GM18507 (cell line): ENCODE measurements at regions not wholly inside any gene's neighbourhood (a gene's known extent, or its start where the extent isn't known, plus 50 kb on each side); places are given as distances from the start of the nearest gene placed in this dataset.
"Not testable (repeated sequence)": the region's sequence is repeated elsewhere in the genome, so short reads cannot be mapped to it uniquely, and the experiment has no call there.

Source experiments
- DNase-seq: peaks from one replicate; pipeline ENCODE4 v3.0.0; 2011; ENCODE audit warnings: low read depth; ENCODE audit not compliant: insufficient read length; ENCODE audit errors: extremely low spot score
- FAIRE-seq: peaks from 2 replicates; lab custom pipeline; 2011; peaks lifted over from hg19 to GRCh38; lab: Jason Lieb, UNC

DNA sequence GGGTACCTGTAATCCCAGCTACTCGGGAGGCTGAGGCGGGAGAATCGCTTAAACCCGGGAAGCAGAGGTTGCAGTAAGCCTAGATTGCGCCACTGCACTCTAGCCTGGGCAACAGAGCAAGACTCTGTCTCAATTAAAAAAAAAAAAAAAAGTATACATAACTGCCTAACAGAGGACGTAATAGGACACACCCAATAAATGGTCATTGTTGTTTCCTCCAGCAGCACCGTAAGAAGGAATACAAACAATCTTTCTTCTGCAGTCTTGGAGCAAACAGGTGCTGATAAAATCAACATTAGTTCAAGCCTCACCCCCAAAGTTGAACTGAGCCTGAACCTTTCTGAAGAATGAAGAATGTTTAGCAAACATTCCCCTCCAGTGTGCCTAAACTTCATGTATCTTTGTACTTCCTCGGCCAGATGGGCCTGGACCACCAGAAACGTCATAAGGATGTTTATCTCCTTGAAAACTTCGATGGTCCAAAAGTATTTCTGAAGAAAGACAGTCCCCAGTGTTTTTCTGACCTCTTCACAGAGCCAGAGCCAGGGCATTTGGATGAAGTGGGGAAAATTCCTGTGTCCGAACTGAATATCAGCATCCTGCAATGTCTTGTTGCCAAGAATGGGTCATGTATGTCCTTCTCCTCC, 136.8 kb upstream of the F3 start:
- FAIRE-seq (no peak), DNase-seq (no peak)

- FAIRE-seq (no peak), DNase-seq (no peak)
These were observed 136.2 kb upstream of the F3 start for GRCh38 chr1:94677714-94678113.

- DNase-seq (no peak), FAIRE-seq (no peak)
These were observed 135.5 kb upstream of the F3 start for GRCh38 chr1:94677087-94677486.

DNA sequence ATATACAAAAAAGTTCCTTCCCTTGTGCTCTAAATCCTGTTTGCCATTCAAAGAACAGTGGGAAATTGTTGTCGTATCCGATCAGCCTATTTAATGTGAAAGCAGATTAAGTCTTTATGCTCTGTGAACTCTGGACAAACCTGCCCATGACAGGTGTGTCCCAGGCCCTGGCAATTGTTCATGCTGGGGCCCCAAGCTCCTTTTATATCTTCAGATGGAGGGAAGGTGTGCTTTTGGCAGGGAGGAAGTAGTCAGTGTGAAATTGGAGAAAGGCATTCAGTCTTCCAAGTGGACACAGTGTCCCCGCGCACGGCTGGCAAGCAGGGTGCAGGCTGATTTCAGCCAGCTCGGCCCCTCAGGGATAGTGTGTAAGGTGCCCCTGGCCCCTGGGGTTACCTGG, 135.1 kb upstream of the F3 start:
- FAIRE-seq (no peak), DNase-seq (no peak)

DNA sequence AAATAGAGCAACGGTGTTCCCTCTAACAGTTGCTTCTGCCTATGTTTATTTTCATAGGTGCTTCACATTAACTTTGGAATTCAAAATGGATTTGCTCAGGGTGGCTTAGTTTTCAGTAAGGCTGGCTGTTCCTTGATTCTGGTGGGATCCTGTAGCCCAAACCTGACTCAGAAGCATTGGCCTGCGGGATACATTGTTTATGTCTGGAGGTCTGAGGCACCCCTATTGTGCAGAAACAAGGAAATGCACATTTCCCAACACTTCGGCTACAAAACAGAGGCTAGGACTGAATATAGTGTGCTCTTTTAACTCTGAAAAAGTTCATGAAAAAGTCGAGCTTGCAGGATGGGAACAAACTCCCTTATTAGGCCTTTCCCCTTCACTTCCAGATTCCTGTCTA, 133.8 kb upstream of the F3 start:
- no peak for FAIRE-seq
- no peak for DNase-seq

GRCh38 chr1:94674876-94675275, 133.3 kb upstream of the F3 start:
- FAIRE-seq: no peak

DNA sequence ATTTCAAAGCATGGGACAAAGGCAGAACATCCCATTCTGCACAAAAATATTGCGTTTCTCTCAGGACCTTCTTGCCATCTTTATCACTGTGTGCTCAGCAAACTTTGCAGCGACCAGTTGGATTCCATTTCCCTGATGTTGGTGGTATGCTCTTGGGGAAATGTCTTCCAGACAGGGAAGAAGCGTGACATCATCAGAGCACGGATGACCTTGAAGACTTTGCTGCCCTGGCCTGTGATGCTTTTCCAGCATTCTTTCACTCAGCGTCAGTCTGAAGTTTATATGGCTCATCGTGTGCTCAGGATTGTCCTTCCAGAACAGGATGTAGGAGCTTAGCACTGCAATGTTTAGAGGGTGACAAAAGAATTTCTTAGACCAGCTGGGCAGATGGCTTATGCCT, 131.4 kb upstream of the F3 start:
- FAIRE-seq (no peak), DNase-seq (no peak)

More at GRCh38 chr1:94674876-94675275, 133.3 kb upstream of the F3 start:
- no peak for DNase-seq

DNA sequence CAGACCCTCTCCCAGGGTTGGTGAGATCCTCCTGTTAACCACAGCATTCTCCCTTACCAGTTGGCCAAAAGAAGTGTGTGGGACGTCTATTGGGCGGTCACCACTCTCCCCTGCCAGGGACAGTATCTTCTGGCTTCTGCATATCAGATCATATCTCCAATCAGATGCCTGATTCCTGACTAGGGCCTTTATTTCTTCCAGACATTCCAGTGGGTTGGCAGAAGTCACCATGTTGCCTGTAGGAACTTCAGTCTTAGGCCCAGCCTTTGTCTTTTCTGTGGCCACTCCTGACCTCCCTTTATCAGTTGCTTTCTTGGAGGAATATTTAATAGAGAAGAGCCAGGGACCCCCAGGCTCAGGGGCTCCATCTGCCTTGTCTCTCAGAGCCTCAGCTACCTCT, 130.4 kb upstream of the F3 start:
- DNase-seq: no peak
- FAIRE-seq: no peak

DNA sequence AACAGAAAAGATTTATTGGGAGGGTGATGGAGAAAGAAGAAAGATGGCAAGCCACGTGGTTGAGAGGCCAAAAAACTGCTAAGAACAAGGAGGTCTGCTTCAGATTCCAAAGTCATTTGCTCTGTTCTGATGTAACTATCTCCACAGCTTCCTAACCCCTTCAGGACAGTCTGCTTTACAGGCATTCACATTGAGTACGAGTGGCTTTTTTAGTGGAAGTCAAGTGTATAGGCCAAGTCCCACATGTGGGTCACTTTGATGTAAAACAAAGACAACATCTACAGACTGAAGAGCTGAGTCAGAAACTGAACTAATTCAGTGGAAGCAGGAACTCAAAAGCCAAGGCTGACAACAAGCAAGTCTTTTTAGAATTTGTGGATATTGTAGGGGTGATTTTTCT, 128.7 kb upstream of the F3 start:
- no peak for DNase-seq
- FAIRE-seq: no peak

GRCh38 chr1:94669198-94669597, 127.6 kb upstream of the F3 start:
- FAIRE-seq: no peak
- no peak for DNase-seq

- FAIRE-seq: no peak
- DNase-seq: no peak
These were observed 127.0 kb upstream of the F3 start for GRCh38 chr1:94668528-94668927.

DNA sequence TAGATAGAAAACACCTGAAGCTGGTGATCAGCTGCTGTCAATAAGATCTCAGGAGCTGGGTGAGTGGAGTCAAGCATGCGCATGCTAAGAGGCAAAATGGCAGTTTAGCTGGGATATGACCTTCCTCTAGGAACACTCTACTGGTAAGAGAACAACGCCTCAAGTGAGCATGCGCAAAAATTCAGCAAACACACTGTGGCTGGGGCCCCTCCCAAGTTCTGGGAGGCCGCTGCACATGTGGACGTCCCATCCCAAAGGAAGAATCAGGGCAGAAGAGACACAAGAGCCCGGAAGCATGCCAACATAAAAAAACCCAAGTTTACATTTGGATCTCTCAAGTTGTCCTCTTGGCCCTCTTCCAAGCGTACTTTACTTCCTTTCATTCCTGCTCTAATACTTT, 126.3 kb upstream of the F3 start:
- FAIRE-seq (no peak), DNase-seq (no peak)

GRCh38 chr1:94666797-94667196, 125.2 kb upstream of the F3 start:
- DNase-seq: no peak
- FAIRE-seq: no peak

DNA sequence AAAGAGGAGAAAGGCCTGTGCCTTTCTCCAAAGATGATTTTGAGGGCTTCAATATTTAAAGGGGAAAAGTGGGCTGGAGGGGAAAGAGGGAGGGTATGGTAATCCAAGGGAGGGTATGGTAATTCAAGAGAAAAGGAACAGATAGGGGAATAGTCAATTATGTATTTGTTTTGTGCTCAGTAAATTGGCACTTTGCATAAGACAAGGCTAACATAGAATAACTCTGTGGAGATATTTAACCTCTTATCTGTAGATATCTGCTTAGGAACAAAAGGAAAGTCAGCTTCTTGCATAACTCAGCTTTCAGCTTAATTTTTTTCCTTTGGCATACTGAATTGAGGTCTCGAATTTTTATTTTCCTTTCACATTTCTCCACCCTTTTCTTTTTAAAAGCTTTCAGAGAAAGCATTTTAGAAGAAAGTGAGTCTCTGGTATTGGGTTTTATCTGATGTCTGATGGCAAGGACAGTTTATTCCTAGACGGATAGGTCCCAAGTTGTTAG, 119.9 kb upstream of the F3 start:
- DNase-seq (no peak), FAIRE-seq (no peak)

DNA sequence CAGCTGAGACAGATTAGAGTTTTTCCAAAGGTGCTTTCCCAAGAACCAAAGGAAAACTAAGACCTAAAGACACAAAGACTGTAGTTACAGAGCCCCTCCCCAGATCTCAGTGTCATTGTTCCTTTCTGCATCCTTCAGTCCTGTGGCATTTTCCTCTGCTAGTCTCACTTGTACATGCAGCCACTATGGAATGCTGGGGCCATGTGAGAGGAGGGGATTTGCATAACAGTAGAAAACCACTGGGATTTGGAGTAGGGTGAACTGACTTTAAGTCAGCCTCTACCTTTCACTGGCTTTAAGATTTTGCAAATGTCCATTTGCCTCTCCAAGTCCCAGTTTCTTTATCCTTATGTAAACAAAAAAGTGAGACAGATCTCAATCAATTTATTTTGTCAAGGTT, 119.4 kb upstream of the F3 start:
- FAIRE-seq (no peak), DNase-seq (no peak)

GRCh38 chr1:94660258-94660657, 118.7 kb upstream of the F3 start:
- DNase-seq: no peak
- FAIRE-seq: no peak

- not testable (repeated sequence) for FAIRE-seq, DNase-seq
These were observed 117.6 kb upstream of the F3 start for GRCh38 chr1:94659202-94659601.

- DNase-seq (no peak), FAIRE-seq (no peak)
These were observed 116.7 kb upstream of the F3 start for GRCh38 chr1:94658221-94658620.

- FAIRE-seq, DNase-seq: not testable (repeated sequence)
These were observed 116.2 kb upstream of the F3 start for GRCh38 chr1:94657776-94658175.

GRCh38 chr1:94656967-94657366, 115.4 kb upstream of the F3 start:
- DNase-seq: no peak

GRCh38 chr1:94654919-94655318, 113.4 kb upstream of the F3 start:
- FAIRE-seq (no peak), DNase-seq (no peak)

More at GRCh38 chr1:94656967-94657366, 115.4 kb upstream of the F3 start:
- no peak for FAIRE-seq

DNA sequence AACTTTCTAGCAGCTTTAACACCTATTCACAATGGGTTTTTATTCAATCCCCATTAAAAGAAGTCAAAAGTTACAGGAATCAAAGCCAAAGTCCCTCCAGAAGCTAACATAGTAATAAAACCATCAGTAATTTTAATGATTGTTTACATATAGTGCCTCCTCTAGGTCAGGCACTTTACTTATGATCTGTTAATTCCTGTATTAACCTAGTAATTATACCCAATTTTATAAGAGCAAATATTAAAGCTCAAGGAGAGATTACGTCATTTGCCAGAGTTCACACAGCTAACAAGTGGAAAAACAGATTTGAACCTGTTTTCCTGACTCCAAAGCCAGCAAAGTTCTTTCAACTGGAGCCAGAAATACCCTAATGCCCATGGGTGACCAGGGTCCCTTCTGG, 112.9 kb upstream of the F3 start:
- DNase-seq: no peak
- FAIRE-seq: no peak
